ENCODE measurements at regions not wholly inside any gene's neighbourhood (a gene's known extent, or its start where the extent isn't known, plus 50 kb on each side); places are given as distances from the start of the nearest gene placed in this dataset.
"Not testable (repeated sequence)": the region's sequence is repeated elsewhere in the genome, so short reads cannot be mapped to it uniquely, and the experiment has no call there.

GRCh38 chr13:58950911-58951310 is 1212.8 kb downstream of the DIAPH3 start:
- no peak for TF ChIP-seq CTCF (IDR thresholded peaks at IDR 0.05)
- H3K27me3 ChIP-seq = no peaks in the 10 kb centered on the region
- intact Hi-C loops (cut with DNase I) = no loop called here
- H3K36me3 ChIP-seq = no peaks in the 10 kb centered on the region
- DNase-seq (no peak), ATAC-seq (no peak)
- no peaks in the 10 kb centered on the region for H3K4me1 ChIP-seq
- no peak overlapping the region for H3K27ac ChIP-seq
- H3K4me3 ChIP-seq = no peak overlapping the region
- H3K9me3 ChIP-seq = no peaks in the 10 kb centered on the region

- no peaks in the 10 kb centered on the region for H3K9me3 ChIP-seq
- no peaks in the 10 kb centered on the region for H3K36me3 ChIP-seq
- H3K27me3 ChIP-seq = no peaks in the 10 kb centered on the region
- no peaks in the 10 kb centered on the region for H3K4me1 ChIP-seq
- H3K27ac ChIP-seq = no peak overlapping the region
- ATAC-seq = no peak
- no peak for DNase-seq
- TF ChIP-seq CTCF (IDR thresholded peaks at IDR 0.05) = no peak
- H3K4me3 ChIP-seq = no peak overlapping the region
- intact Hi-C loops (cut with DNase I) = no loop called here
Measured at GRCh38 chr13:58953638-58954037, 1210.1 kb downstream of the DIAPH3 start.

GRCh38 chr13:58955546-58956385 is 1208.0 kb downstream of the DIAPH3 start:
- Histone ChIP-seq H3K27ac (no peak overlapping the region), H3K9me3 (no peaks in the 10 kb centered on the region), H3K27me3 (no peaks in the 10 kb centered on the region), H3K36me3 (no peaks in the 10 kb centered on the region), H3K4me1 (no peaks in the 10 kb centered on the region), H3K4me3 (no peak overlapping the region)
- no peak for ATAC-seq
- intact Hi-C loops (cut with DNase I) = no loop called here
- no peak for DNase-seq
- no peak for TF ChIP-seq CTCF (IDR thresholded peaks at IDR 0.05)

GRCh38 chr13:58958097-58958496 is 1205.6 kb downstream of the DIAPH3 start:
- H3K9me3 ChIP-seq; H3K27ac ChIP-seq; H3K4me3 ChIP-seq; ATAC-seq; intact Hi-C loops (cut with DNase I); H3K36me3 ChIP-seq; H3K27me3 ChIP-seq; DNase-seq; H3K4me1 ChIP-seq: not testable (repeated sequence)

- H3K36me3 ChIP-seq = no peaks in the 10 kb centered on the region
- DNase-seq (no peak), ATAC-seq (no peak)
- no peaks in the 10 kb centered on the region for H3K27me3 ChIP-seq
- H3K4me3 ChIP-seq = no peak overlapping the region
- H3K27ac ChIP-seq = no peak overlapping the region
- H3K9me3 ChIP-seq = no peaks in the 10 kb centered on the region
- H3K4me1 ChIP-seq = no peaks in the 10 kb centered on the region
- peak; percentile 15 for TF ChIP-seq CTCF (IDR thresholded peaks at IDR 0.05)
- intact Hi-C loops (cut with DNase I) = no loop called here
Measured at GRCh38 chr13:58960888-58961287, 1202.8 kb downstream of the DIAPH3 start.

- no peak for TF ChIP-seq CTCF (IDR thresholded peaks at IDR 0.05)
- Histone ChIP-seq H3K4me3 (no peak overlapping the region), H3K27ac (no peak overlapping the region), H3K27me3 (no peaks in the 10 kb centered on the region), H3K4me1 (no peaks in the 10 kb centered on the region), H3K9me3 (no peaks in the 10 kb centered on the region), H3K36me3 (no peaks in the 10 kb centered on the region)
- intact Hi-C loops (cut with DNase I) = no loop called here
- ATAC-seq = no peak
- DNase-seq = no peak
Measured at GRCh38 chr13:58963321-58963720, 1200.4 kb downstream of the DIAPH3 start.

Data from upper lobe of right lung (tissue), 1 donor.